Neuron (in vitro differentiated cells): ENCODE measurements at regions not wholly inside any gene's neighbourhood (a gene's known extent, or its start where the extent isn't known, plus 50 kb on each side); places are given as distances from the start of the nearest gene placed in this dataset.
"Not testable (repeated sequence)": the region's sequence is repeated elsewhere in the genome, so short reads cannot be mapped to it uniquely, and the experiment has no call there.

Experiments used
- H2AFZ ChIP-seq: one replicate; pipeline ENCODE4 v1.6.1; 2013; ENCODE audit warnings: low read depth, mild to moderate bottlenecking, inconsistent platforms, low read length, moderate library complexity
- H3K27me3 ChIP-seq: one replicate; pipeline ENCODE4 v1.6.1; 2013; ENCODE audit warnings: low read length; ENCODE audit not compliant: insufficient read depth
- H3K36me3 ChIP-seq: one replicate; pipeline ENCODE4 v1.6.1; 2013; ENCODE audit warnings: low read length; ENCODE audit not compliant: insufficient read depth
- H3K4me1 ChIP-seq: one replicate; pipeline ENCODE4 v1.6.1; 2013; ENCODE audit warnings: low read length; ENCODE audit not compliant: insufficient read depth
- H3K4me3 ChIP-seq: 2 replicates; pipeline ENCODE4 v1.5.1; 2013; ENCODE audit warnings: mild to moderate bottlenecking, low read length, moderate library complexity
- H3K9me3 ChIP-seq: one replicate; pipeline ENCODE4 v1.6.1; 2013; ENCODE audit warnings: low read length

GRCh38 chr1:58227604-58228003 is 318.9 kb downstream of the OMA1 start:
- Histone ChIP-seq H2AFZ (no peak overlapping the region), H3K4me1 (peaks cover 11% of the 10 kb centered on the region), H3K27me3 (no peaks in the 10 kb centered on the region), H3K36me3 (no peaks in the 10 kb centered on the region), H3K9me3 (no peaks in the 10 kb centered on the region), H3K4me3 (no peak overlapping the region)

- H3K36me3 ChIP-seq: no peaks in the 10 kb centered on the region
- H2AFZ ChIP-seq: no peak overlapping the region
- no peaks in the 10 kb centered on the region for H3K4me1 ChIP-seq
- no peak overlapping the region for H3K4me3 ChIP-seq
- no peaks in the 10 kb centered on the region for H3K9me3 ChIP-seq
- H3K27me3 ChIP-seq: no peaks in the 10 kb centered on the region
These were observed 323.0 kb downstream of the OMA1 start for GRCh38 chr1:58223522-58223921.

GRCh38 chr1:58220836-58221472 is 325.6 kb downstream of the OMA1 start:
- Histone ChIP-seq H3K4me1 (no peaks in the 10 kb centered on the region), H3K36me3 (no peaks in the 10 kb centered on the region), H2AFZ (no peak overlapping the region), H3K4me3 (no peak overlapping the region), H3K27me3 (no peaks in the 10 kb centered on the region), H3K9me3 (no peaks in the 10 kb centered on the region)

- not testable (repeated sequence) for H3K4me3 ChIP-seq, H3K4me1 ChIP-seq, H3K9me3 ChIP-seq, H3K27me3 ChIP-seq, H2AFZ ChIP-seq, H3K36me3 ChIP-seq
These were observed 330.4 kb downstream of the OMA1 start for GRCh38 chr1:58216169-58216568.

GRCh38 chr1:58214674-58215073 is 331.9 kb downstream of the OMA1 start:
- Histone ChIP-seq H3K9me3 (no peaks in the 10 kb centered on the region), H3K4me1 (no peaks in the 10 kb centered on the region), H3K36me3 (no peaks in the 10 kb centered on the region), H2AFZ (no peak overlapping the region), H3K27me3 (no peaks in the 10 kb centered on the region), H3K4me3 (no peak overlapping the region)

- Histone ChIP-seq H3K4me3 (no peak overlapping the region), H3K36me3 (no peaks in the 10 kb centered on the region), H3K27me3 (no peaks in the 10 kb centered on the region), H3K9me3 (no peaks in the 10 kb centered on the region), H3K4me1 (no peaks in the 10 kb centered on the region), H2AFZ (no peak overlapping the region)
These were observed 334.7 kb downstream of the OMA1 start for GRCh38 chr1:58211869-58212268.

GRCh38 chr1:58209575-58209974 is 337.0 kb downstream of the OMA1 start:
- Histone ChIP-seq H3K27me3 (no peaks in the 10 kb centered on the region), H2AFZ (no peak overlapping the region), H3K4me3 (no peak overlapping the region), H3K4me1 (no peaks in the 10 kb centered on the region), H3K9me3 (no peaks in the 10 kb centered on the region), H3K36me3 (no peaks in the 10 kb centered on the region)

- H3K4me3 ChIP-seq: no peak overlapping the region
- no peaks in the 10 kb centered on the region for H3K36me3 ChIP-seq
- H3K9me3 ChIP-seq: no peaks in the 10 kb centered on the region
- no peaks in the 10 kb centered on the region for H3K4me1 ChIP-seq
- no peak overlapping the region for H2AFZ ChIP-seq
- no peaks in the 10 kb centered on the region for H3K27me3 ChIP-seq
These were observed 339.8 kb downstream of the OMA1 start for GRCh38 chr1:58206749-58207148.

GRCh38 chr1:58204284-58204683 is 342.2 kb downstream of the OMA1 start:
- no peaks in the 10 kb centered on the region for H3K4me1 ChIP-seq

GRCh38 chr1:58201492-58202106 is 344.9 kb downstream of the OMA1 start:
- H2AFZ ChIP-seq: no peak overlapping the region
- no peak overlapping the region for H3K4me3 ChIP-seq
- no peaks in the 10 kb centered on the region for H3K27me3 ChIP-seq
- no peaks in the 10 kb centered on the region for H3K36me3 ChIP-seq
- H3K9me3 ChIP-seq: no peaks in the 10 kb centered on the region
- no peaks in the 10 kb centered on the region for H3K4me1 ChIP-seq

More at GRCh38 chr1:58204284-58204683, 342.2 kb downstream of the OMA1 start:
- H3K4me3 ChIP-seq: no peak overlapping the region
- no peaks in the 10 kb centered on the region for H3K27me3 ChIP-seq
- no peaks in the 10 kb centered on the region for H3K9me3 ChIP-seq
- H2AFZ ChIP-seq: no peak overlapping the region
- H3K36me3 ChIP-seq: no peaks in the 10 kb centered on the region

GRCh38 chr1:58200437-58200836 is 346.1 kb downstream of the OMA1 start:
- Histone ChIP-seq H3K27me3 (no peaks in the 10 kb centered on the region), H3K9me3 (no peaks in the 10 kb centered on the region), H2AFZ (no peak overlapping the region), H3K36me3 (no peaks in the 10 kb centered on the region), H3K4me1 (no peaks in the 10 kb centered on the region), H3K4me3 (no peak overlapping the region)

- H3K9me3 ChIP-seq: no peaks in the 10 kb centered on the region
- H3K36me3 ChIP-seq: no peaks in the 10 kb centered on the region
- H3K4me3 ChIP-seq: no peak overlapping the region
- H2AFZ ChIP-seq: no peak overlapping the region
- H3K27me3 ChIP-seq: no peaks in the 10 kb centered on the region
- no peaks in the 10 kb centered on the region for H3K4me1 ChIP-seq
These were observed 348.7 kb downstream of the OMA1 start for GRCh38 chr1:58197811-58198210.

GRCh38 chr1:58190267-58190988 is 356.1 kb downstream of the OMA1 start:
- Histone ChIP-seq H3K4me3 (peak overlapping the region; percentile 17), H3K4me1 (peaks cover 15% of the 10 kb centered on the region), H3K27me3 (no peaks in the 10 kb centered on the region), H3K36me3 (no peaks in the 10 kb centered on the region), H2AFZ (peak overlapping the region; percentile 14), H3K9me3 (no peaks in the 10 kb centered on the region)
